ENCODE measurements at regions not wholly inside any gene's neighbourhood (a gene's known extent, or its start where the extent isn't known, plus 50 kb on each side); places are given as distances from the start of the nearest gene placed in this dataset.

- no peak overlapping the region for H3K4ac ChIP-seq (ENCODE audit: low read depth, low read length)
- H3K79me1 ChIP-seq (ENCODE audit: low read length): no peaks in the 10 kb centered on the region
- H3K4me1 ChIP-seq (ENCODE audit: control insufficient read depth in 1 of 2, insufficient read depth in 2 of 2, low read length in 2 of 2): peaks cover 0 to 8% of the 10 kb centered on the region in 2 experiments
- H3K18ac ChIP-seq (ENCODE audit: low read length): peak overlapping the region; percentile 2
- H4K12ac ChIP-seq (ENCODE audit: low read depth, low read length): no peak overlapping the region
- no peak overlapping the region for H3K9ac ChIP-seq (ENCODE audit: low read length)
- no peak overlapping the region for H2AK5ac ChIP-seq (ENCODE audit: low read length)
- no peaks in the 10 kb centered on the region for H3K36me3 ChIP-seq (ENCODE audit: control insufficient read depth in 1 of 2, insufficient read depth in 2 of 2, low read length in 2 of 2)
- no peak overlapping the region for H3K4me3 ChIP-seq (ENCODE audit: low read depth, low read length)
- no peaks in the 10 kb centered on the region for H3K9me3 ChIP-seq (ENCODE audit: insufficient read depth, low read depth, low read length)
- WGBS (ENCODE audit: extremely low coverage, insufficient coverage, insufficient read length): no CpG with 5 or more reads among the region's 11 CpGs
- H3K79me2 ChIP-seq (ENCODE audit: control insufficient read depth, insufficient read depth, low read length, poor library complexity): no peaks in the 10 kb centered on the region
- no peak overlapping the region for H3K27ac ChIP-seq (ENCODE audit: low read depth, low read length)
- H4K91ac ChIP-seq (ENCODE audit: low read depth, low read length): no peak overlapping the region
- no peaks in the 10 kb centered on the region for H3K27me3 ChIP-seq (ENCODE audit: insufficient read depth, low read length)
- H3K14ac ChIP-seq (ENCODE audit: low read length): peak overlapping the region; percentile 16
- H3K4me2 ChIP-seq (ENCODE audit: low read length): no peak overlapping the region
- H4K8ac ChIP-seq (ENCODE audit: low read depth, low read length): peak overlapping the region; percentile 14
- H2BK12ac ChIP-seq (ENCODE audit: low read length): peak overlapping the region; percentile 14
- H2AFZ ChIP-seq (ENCODE audit: insufficient read depth, low read length, poor library complexity): no peak overlapping the region
- H3K23ac ChIP-seq (ENCODE audit: low read length): no peak overlapping the region
- DNase-seq: peak; percentile 81 to 96
- no peak overlapping the region for H2BK5ac ChIP-seq (ENCODE audit: low read depth, low read length, poor library complexity)
- peak overlapping the region; percentile 0 for H2BK120ac ChIP-seq (ENCODE audit: insufficient read depth, low read length, poor library complexity)
These were observed 389.2 kb downstream of the PLPP3 start for GRCh38 chr1:56189946-56190805.

GRCh38 chr1:56189454-56189853 is 389.9 kb downstream of the PLPP3 start:
- Histone ChIP-seq H3K14ac (ENCODE audit: low read length) (no peak overlapping the region), H3K18ac (ENCODE audit: low read length) (no peak overlapping the region), H2AK5ac (ENCODE audit: low read length) (no peak overlapping the region), H4K8ac (ENCODE audit: low read depth, low read length) (no peak overlapping the region), H3K27ac (ENCODE audit: low read depth, low read length) (no peak overlapping the region), H3K4ac (ENCODE audit: low read depth, low read length) (no peak overlapping the region), H3K9me3 (ENCODE audit: insufficient read depth, low read depth, low read length) (no peaks in the 10 kb centered on the region), H2BK5ac (ENCODE audit: low read depth, low read length, poor library complexity) (no peak overlapping the region), H3K23ac (ENCODE audit: low read length) (no peak overlapping the region), H3K79me2 (ENCODE audit: control insufficient read depth, insufficient read depth, low read length, poor library complexity) (no peaks in the 10 kb centered on the region), H2AFZ (ENCODE audit: insufficient read depth, low read length, poor library complexity) (no peak overlapping the region), H3K4me3 (ENCODE audit: low read depth, low read length) (no peak overlapping the region), H4K91ac (ENCODE audit: low read depth, low read length) (no peak overlapping the region), H3K4me2 (ENCODE audit: low read length) (no peak overlapping the region), H3K36me3 (ENCODE audit: control insufficient read depth in 1 of 2, insufficient read depth in 2 of 2, low read length in 2 of 2) (no peaks in the 10 kb centered on the region), H3K4me1 (ENCODE audit: control insufficient read depth in 1 of 2, insufficient read depth in 2 of 2, low read length in 2 of 2) (peaks cover 0 to 8% of the 10 kb centered on the region in 2 experiments), H3K27me3 (ENCODE audit: insufficient read depth, low read length) (no peaks in the 10 kb centered on the region), H2BK120ac (ENCODE audit: insufficient read depth, low read length, poor library complexity) (no peak overlapping the region), H3K9ac (ENCODE audit: low read length) (no peak overlapping the region), H4K12ac (ENCODE audit: low read depth, low read length) (no peak overlapping the region), H2BK12ac (ENCODE audit: low read length) (no peak overlapping the region), H3K79me1 (ENCODE audit: low read length) (no peaks in the 10 kb centered on the region)
- WGBS (ENCODE audit: extremely low coverage, insufficient coverage, insufficient read length): no CpG with 5 or more reads among the region's 2 CpGs
- DNase-seq: no peak

GRCh38 chr1:56188855-56189254 is 390.5 kb downstream of the PLPP3 start:
- peaks cover 0 to 8% of the 10 kb centered on the region in 2 experiments for H3K4me1 ChIP-seq (ENCODE audit: control insufficient read depth in 1 of 2, insufficient read depth in 2 of 2, low read length in 2 of 2)
- no peak overlapping the region for H3K4me2 ChIP-seq (ENCODE audit: low read length)
- H3K9ac ChIP-seq (ENCODE audit: low read length): no peak overlapping the region
- no peak overlapping the region for H3K23ac ChIP-seq (ENCODE audit: low read length)
- H3K4me3 ChIP-seq (ENCODE audit: low read depth, low read length): no peak overlapping the region
- no peak overlapping the region for H3K4ac ChIP-seq (ENCODE audit: low read depth, low read length)
- H2BK5ac ChIP-seq (ENCODE audit: low read depth, low read length, poor library complexity): no peak overlapping the region
- H2BK120ac ChIP-seq (ENCODE audit: insufficient read depth, low read length, poor library complexity): no peak overlapping the region
- H3K9me3 ChIP-seq (ENCODE audit: insufficient read depth, low read depth, low read length): no peaks in the 10 kb centered on the region
- H3K14ac ChIP-seq (ENCODE audit: low read length): no peak overlapping the region
- no peaks in the 10 kb centered on the region for H3K36me3 ChIP-seq (ENCODE audit: control insufficient read depth in 1 of 2, insufficient read depth in 2 of 2, low read length in 2 of 2)
- no peak overlapping the region for H3K18ac ChIP-seq (ENCODE audit: low read length)
- no peaks in the 10 kb centered on the region for H3K27me3 ChIP-seq (ENCODE audit: insufficient read depth, low read length)
- H4K91ac ChIP-seq (ENCODE audit: low read depth, low read length): no peak overlapping the region
- H3K79me2 ChIP-seq (ENCODE audit: control insufficient read depth, insufficient read depth, low read length, poor library complexity): no peaks in the 10 kb centered on the region
- no peak overlapping the region for H3K27ac ChIP-seq (ENCODE audit: low read depth, low read length)
- WGBS (ENCODE audit: extremely low coverage, insufficient coverage, insufficient read length): no CpG with 5 or more reads among the region's 3 CpGs
- no peak overlapping the region for H4K12ac ChIP-seq (ENCODE audit: low read depth, low read length)
- H2AK5ac ChIP-seq (ENCODE audit: low read length): no peak overlapping the region
- H2AFZ ChIP-seq (ENCODE audit: insufficient read depth, low read length, poor library complexity): no peak overlapping the region
- no peak overlapping the region for H4K8ac ChIP-seq (ENCODE audit: low read depth, low read length)
- DNase-seq: no peak
- no peaks in the 10 kb centered on the region for H3K79me1 ChIP-seq (ENCODE audit: low read length)
- H2BK12ac ChIP-seq (ENCODE audit: low read length): no peak overlapping the region

- no peak overlapping the region for H2BK5ac ChIP-seq (ENCODE audit: low read depth, low read length, poor library complexity)
- no peak overlapping the region for H2AK5ac ChIP-seq (ENCODE audit: low read length)
- H3K9me3 ChIP-seq (ENCODE audit: insufficient read depth, low read depth, low read length): no peaks in the 10 kb centered on the region
- no peak for DNase-seq
- no peak overlapping the region for H3K18ac ChIP-seq (ENCODE audit: low read length)
- H3K4me2 ChIP-seq (ENCODE audit: low read length): no peak overlapping the region
- H2BK12ac ChIP-seq (ENCODE audit: low read length): no peak overlapping the region
- H2BK120ac ChIP-seq (ENCODE audit: insufficient read depth, low read length, poor library complexity): no peak overlapping the region
- H3K79me1 ChIP-seq (ENCODE audit: low read length): no peaks in the 10 kb centered on the region
- no peak overlapping the region for H3K27ac ChIP-seq (ENCODE audit: low read depth, low read length)
- no peak overlapping the region for H4K12ac ChIP-seq (ENCODE audit: low read depth, low read length)
- no peaks in the 10 kb centered on the region for H3K36me3 ChIP-seq (ENCODE audit: control insufficient read depth in 1 of 2, insufficient read depth in 2 of 2, low read length in 2 of 2)
- no peaks in the 10 kb centered on the region for H3K79me2 ChIP-seq (ENCODE audit: control insufficient read depth, insufficient read depth, low read length, poor library complexity)
- H3K14ac ChIP-seq (ENCODE audit: low read length): no peak overlapping the region
- no peak overlapping the region for H3K9ac ChIP-seq (ENCODE audit: low read length)
- peaks cover 0 to 8% of the 10 kb centered on the region in 2 experiments for H3K4me1 ChIP-seq (ENCODE audit: control insufficient read depth in 1 of 2, insufficient read depth in 2 of 2, low read length in 2 of 2)
- peak overlapping the region; percentile 80 for H3K23ac ChIP-seq (ENCODE audit: low read length)
- no CpG with 5 or more reads among the region's 3 CpGs for WGBS (ENCODE audit: extremely low coverage, insufficient coverage, insufficient read length)
- H4K8ac ChIP-seq (ENCODE audit: low read depth, low read length): no peak overlapping the region
- peak overlapping the region; percentile 40 for H3K4me3 ChIP-seq (ENCODE audit: low read depth, low read length)
- H2AFZ ChIP-seq (ENCODE audit: insufficient read depth, low read length, poor library complexity): no peak overlapping the region
- no peaks in the 10 kb centered on the region for H3K27me3 ChIP-seq (ENCODE audit: insufficient read depth, low read length)
- no peak overlapping the region for H3K4ac ChIP-seq (ENCODE audit: low read depth, low read length)
- H4K91ac ChIP-seq (ENCODE audit: low read depth, low read length): no peak overlapping the region
These were observed 391.1 kb downstream of the PLPP3 start for GRCh38 chr1:56188221-56188620.

Measured in trophoblast cell (in vitro differentiated cells and primary cell).